GM10266 (cell line): ENCODE measurements at regions not wholly inside any gene's neighbourhood (a gene's known extent, or its start where the extent isn't known, plus 50 kb on each side); places are given as distances from the start of the nearest gene placed in this dataset.

Source experiments
- DNase-seq: peaks from one replicate; pipeline ENCODE4 v3.0.0; 2012; ENCODE audit errors: extremely low spot score
- TF ChIP-seq, protein P1 (sequence below): IDR thresholded peaks from 2 replicates; pipeline ENCODE4 v1.5.1; 2012; ENCODE audit warnings: mild to moderate bottlenecking, low read depth; ENCODE audit not compliant: control insufficient read depth, insufficient read depth; ENCODE audit errors: missing control alignments

DNA sequence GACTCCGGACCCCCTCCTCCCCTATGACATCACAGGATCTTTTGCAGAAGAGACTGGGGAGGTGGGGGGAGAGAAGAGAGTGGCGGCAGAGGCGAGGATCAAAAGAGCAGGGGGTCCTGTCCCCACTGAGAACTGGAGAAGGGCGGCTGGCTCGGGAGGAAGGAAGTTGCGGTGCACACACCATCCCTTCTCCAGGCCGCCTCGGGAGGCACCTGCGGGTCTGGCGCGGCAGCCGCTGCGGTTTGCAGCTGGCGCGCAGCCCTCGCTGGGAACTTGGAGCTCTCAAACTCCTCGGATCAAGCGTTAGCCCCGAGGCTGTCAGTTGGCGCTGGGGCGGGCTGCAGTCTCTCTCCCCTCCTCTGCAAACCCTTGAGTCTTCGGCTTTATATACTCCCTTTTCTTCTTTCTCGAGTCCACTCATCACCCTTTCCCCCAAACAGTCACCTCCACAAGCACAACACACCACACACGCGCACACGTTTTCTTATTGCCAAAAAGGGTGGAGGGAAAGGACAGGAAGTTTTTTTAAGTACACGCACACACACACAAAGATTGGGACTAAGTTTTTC, 180.7 kb downstream of the TBXT start:
- TF ChIP-seq, protein P1, sequence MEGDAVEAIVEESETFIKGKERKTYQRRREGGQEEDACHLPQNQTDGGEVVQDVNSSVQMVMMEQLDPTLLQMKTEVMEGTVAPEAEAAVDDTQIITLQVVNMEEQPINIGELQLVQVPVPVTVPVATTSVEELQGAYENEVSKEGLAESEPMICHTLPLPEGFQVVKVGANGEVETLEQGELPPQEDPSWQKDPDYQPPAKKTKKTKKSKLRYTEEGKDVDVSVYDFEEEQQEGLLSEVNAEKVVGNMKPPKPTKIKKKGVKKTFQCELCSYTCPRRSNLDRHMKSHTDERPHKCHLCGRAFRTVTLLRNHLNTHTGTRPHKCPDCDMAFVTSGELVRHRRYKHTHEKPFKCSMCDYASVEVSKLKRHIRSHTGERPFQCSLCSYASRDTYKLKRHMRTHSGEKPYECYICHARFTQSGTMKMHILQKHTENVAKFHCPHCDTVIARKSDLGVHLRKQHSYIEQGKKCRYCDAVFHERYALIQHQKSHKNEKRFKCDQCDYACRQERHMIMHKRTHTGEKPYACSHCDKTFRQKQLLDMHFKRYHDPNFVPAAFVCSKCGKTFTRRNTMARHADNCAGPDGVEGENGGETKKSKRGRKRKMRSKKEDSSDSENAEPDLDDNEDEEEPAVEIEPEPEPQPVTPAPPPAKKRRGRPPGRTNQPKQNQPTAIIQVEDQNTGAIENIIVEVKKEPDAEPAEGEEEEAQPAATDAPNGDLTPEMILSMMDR, result no peak
- DNase-seq, result no peak

DNA sequence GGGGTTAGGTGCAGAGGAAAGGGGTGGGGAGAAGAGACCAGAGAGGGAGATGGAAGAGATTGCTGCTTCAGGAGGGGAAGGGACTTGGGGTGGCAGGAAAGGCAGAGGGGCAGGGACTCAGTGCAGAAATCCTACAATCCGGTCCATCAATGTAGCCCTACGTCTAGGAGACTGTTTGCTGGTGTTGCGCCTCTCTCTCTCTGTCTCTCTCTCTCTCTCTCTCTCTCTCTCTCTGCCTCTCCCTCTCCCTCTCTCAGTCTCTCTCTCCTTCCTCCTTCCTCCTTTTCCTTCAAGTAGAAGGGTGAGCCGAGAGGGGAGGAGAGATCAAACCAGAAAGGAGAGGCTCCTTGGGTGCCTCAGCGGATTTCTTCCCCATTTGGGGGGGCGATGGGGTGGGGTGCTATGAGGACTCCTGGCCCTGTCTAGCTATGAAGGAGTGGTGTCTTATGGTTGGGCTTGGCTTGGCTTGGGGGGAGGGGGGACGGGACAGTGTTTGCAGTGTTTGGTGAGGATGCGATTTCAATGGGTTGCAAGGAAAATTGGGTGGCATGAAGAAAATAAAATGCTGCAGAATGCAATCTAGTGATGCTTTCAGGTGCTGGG, 181.2 kb downstream of the TBXT start:
- TF ChIP-seq, protein P1, result no peak
- no peak for DNase-seq

DNA sequence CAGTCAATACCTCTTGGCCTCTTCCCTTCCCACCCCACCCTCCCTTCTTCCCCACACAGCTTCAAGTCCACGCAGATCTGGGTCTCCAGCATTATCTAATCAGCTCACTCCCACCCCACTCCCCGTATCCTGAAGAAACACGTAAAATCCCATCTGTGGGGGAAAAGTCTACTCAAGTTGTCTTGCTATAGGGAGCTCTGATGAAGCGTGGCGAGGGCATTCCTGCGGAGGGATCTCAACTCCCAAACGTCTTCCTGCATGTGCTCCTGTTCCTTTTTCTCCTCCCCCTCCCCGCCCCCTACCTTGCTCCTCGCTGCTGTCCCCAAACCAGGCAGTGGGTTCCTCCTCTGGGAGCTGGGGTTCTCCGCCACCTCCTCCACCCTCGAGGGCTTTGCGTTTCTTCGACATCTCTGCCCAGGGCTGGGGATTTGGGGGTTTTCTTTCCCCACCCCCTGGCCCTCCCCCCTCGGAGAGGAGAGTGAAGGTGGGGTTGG, 181.8 kb downstream of the TBXT start:
- TF ChIP-seq, protein P1, result no peak
- no peak for DNase-seq

DNA sequence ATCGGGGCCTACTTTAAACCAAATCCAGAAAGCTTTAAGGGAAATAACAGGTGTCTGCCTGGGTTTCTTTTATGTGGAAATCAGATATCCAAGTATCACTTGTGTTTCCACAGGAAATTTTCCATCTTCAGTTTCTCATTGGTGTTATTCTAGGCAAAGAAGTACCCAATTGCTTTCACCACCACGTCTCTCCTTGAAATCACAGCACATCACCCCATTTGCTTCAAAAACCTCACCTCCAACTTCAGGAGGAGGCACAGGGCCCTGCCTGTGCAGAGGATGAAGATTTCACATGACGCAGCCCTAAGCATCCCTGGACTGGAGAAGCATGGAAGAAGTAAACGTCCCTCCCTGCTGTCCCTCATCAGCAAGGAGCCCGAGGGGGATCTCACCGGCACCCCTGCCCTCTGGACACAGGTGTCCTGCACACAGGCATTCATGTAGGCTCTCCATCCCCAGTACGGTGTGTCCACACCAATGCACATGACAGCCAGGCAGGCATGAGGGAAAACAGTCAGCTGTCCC, 182.3 kb downstream of the TBXT start:
- DNase-seq, result no peak
- TF ChIP-seq, protein P1, result no peak

DNA sequence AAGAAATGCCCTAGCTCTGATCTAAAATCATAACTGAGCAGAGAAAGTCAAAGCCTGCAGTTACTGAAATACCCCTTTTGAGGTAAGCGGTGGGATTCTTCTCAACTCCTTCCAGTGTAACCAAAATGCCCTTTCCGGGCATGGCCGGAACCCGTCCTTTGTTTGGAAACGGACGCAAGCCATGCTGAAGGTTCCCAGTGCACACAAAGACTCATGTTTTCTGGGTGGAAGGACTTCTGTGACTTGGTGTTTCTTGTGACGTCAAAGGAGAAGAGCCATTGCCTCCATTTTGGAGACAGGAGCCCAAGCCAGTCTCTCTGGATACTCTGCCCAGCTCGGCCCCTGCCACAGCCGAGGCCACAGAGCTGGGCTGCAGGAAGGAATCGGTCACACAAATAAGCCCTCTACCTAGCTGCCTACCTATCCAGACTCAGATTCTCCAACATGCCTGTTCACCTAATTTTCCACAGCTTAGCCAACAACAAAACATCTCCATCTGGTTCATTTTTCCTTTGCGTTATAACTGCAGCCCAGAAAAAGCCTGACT, 182.8 kb downstream of the TBXT start:
- no peak for DNase-seq
- TF ChIP-seq, protein P1, result no peak

DNA sequence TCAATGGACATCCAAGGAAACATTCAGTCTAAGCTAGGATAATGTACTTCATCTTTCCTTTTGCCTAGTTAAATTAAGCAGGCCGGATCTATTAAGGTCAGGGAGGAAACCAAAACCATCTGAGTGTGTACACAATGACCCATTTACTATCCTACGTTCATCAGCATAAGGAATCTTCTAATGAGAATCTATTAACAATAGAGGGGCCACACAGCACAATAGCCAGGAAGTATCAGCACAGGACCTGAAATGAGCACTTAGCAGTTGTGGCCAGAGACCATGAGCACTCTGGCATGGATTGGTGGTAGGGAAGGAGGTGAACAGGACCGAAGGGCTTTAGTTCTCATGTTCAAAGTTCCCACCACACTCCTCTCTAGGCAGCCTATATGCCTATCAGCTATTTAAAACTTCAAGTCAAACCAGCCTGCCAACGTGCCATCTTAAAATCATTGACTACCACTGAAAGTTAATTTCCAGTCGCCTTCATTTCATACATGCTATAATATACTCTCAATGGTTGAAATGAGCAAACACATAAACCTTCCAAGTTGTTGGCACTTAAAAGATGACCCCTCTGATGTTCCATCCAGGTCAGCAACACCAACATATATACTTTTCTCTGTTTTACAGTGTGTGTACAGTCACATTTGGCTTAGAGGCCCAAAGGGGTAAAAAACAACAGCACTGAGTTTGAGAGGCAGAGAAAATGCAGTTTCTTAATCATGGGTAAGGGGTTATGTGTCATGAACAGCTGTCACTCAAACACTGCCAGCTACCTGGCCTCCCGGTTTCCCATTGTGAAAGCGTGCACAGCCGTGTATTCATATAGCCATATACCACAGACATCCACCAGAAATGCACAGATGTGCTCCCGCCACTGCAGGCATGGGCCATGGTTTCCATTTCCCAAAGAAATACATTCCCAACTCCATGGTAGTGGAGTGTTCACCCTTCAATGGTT, 184.3 kb downstream of the TBXT start:
- TF ChIP-seq, protein P1, result no peak
- no peak for DNase-seq
